ENCODE measurements at regions not wholly inside any gene's neighbourhood (a gene's known extent, or its start where the extent isn't known, plus 50 kb on each side); places are given as distances from the start of the nearest gene placed in this dataset.
"Not testable (repeated sequence)": the region's sequence is repeated elsewhere in the genome, so short reads cannot be mapped to it uniquely, and the experiment has no call there.

DNA sequence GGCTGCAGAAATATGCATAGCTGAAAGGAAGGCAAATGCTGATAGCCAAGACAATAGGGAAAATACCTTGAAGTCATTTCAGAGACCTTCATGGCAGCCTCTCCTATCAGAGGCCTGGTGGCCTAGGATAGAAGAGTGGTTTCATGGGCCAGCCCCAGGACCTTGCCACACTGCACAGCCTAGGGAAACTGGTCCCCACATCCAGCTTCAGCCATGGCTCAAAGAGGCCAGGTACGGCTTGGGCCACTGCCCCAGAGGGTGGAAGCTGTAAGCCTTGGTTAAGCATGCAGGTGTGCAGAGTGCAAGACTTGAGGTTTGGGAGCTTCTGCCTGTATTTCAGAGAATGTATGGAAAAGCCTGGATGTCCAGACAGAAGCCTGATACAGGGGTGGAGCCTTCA, 101.0 kb upstream of the KITLG start:
- Histone ChIP-seq H3K27ac (ENCODE audit: control insufficient read depth, insufficient read depth, low read length) (no peak overlapping the region), H3K36me3 (ENCODE audit: control insufficient read depth in 2 of 2, extremely low read depth in 1 of 2, insufficient read depth in 2 of 2, low read length in 2 of 2) (no peaks in the 10 kb centered on the region), H2AFZ (ENCODE audit: control insufficient read depth, low read length) (no peak overlapping the region), H3K4me1 (ENCODE audit: control insufficient read depth, extremely low read depth, insufficient read depth, low read length) (no peaks in the 10 kb centered on the region), H3K27me3 (ENCODE audit: control insufficient read depth, extremely low read depth, insufficient read depth, low read length) (no peaks in the 10 kb centered on the region), H3K9ac (ENCODE audit: control insufficient read depth, extremely low read depth, insufficient read depth, low read length) (no peak overlapping the region), H3K4me3 (ENCODE audit: control insufficient read depth in 2 of 3, extremely low read depth in 1 of 3, insufficient read depth in 2 of 3, low read depth in 1 of 3, low read length in 3 of 3) (no peak overlapping the region), H3K9me1 (ENCODE audit: control insufficient read depth, extremely low read depth, insufficient read depth, low read length) (no peaks in the 10 kb centered on the region), H3K4me2 (ENCODE audit: control insufficient read depth, extremely low read depth, insufficient read depth, low read depth, low read length) (no peak overlapping the region), H3K79me2 (ENCODE audit: control insufficient read depth, insufficient read depth, low read length) (no peaks in the 10 kb centered on the region), H3K9me3 (ENCODE audit: control insufficient read depth, low read depth, low read length) (no peaks in the 10 kb centered on the region), H4K20me1 (ENCODE audit: control insufficient read depth, extremely low read depth, insufficient read depth, low read length) (no peaks in the 10 kb centered on the region)
- FAIRE-seq (peak; percentile 64), DNase-seq (ENCODE audit: low read depth, low spot score) (no peak)
- dilution Hi-C loops (cut with MboI; ENCODE audit: extremely low pct_ligation_motif_present, low sequenced_read_pairs) = no loop called here
- TF ChIP-seq EZH2 (IDR thresholded peaks at IDR 0.05; ENCODE audit: low read length) = no peak
- TF ChIP-seq, protein P1, sequence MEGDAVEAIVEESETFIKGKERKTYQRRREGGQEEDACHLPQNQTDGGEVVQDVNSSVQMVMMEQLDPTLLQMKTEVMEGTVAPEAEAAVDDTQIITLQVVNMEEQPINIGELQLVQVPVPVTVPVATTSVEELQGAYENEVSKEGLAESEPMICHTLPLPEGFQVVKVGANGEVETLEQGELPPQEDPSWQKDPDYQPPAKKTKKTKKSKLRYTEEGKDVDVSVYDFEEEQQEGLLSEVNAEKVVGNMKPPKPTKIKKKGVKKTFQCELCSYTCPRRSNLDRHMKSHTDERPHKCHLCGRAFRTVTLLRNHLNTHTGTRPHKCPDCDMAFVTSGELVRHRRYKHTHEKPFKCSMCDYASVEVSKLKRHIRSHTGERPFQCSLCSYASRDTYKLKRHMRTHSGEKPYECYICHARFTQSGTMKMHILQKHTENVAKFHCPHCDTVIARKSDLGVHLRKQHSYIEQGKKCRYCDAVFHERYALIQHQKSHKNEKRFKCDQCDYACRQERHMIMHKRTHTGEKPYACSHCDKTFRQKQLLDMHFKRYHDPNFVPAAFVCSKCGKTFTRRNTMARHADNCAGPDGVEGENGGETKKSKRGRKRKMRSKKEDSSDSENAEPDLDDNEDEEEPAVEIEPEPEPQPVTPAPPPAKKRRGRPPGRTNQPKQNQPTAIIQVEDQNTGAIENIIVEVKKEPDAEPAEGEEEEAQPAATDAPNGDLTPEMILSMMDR (optimal IDR thresholded peaks at IDR 0.05 in 1 of 3, IDR thresholded peaks at IDR 0.05 in 1 of 3, conservative IDR thresholded peaks at IDR 0.05 in 1 of 3; ENCODE audit: extremely low read depth in 1 of 3, insufficient read depth in 2 of 3, low read length in 3 of 3) = no peak

GRCh38 chr12:88677464-88677863, 97.2 kb upstream of the KITLG start:
- Histone ChIP-seq H2AFZ (ENCODE audit: control insufficient read depth, low read length) (no peak overlapping the region), H3K27ac (ENCODE audit: control insufficient read depth, insufficient read depth, low read length) (no peak overlapping the region), H3K27me3 (ENCODE audit: control insufficient read depth, extremely low read depth, insufficient read depth, low read length) (no peaks in the 10 kb centered on the region), H3K9me1 (ENCODE audit: control insufficient read depth, extremely low read depth, insufficient read depth, low read length) (no peaks in the 10 kb centered on the region), H4K20me1 (ENCODE audit: control insufficient read depth, extremely low read depth, insufficient read depth, low read length) (no peaks in the 10 kb centered on the region), H3K9me3 (ENCODE audit: control insufficient read depth, low read depth, low read length) (no peaks in the 10 kb centered on the region), H3K4me1 (ENCODE audit: control insufficient read depth, extremely low read depth, insufficient read depth, low read length) (no peaks in the 10 kb centered on the region), H3K36me3 (ENCODE audit: control insufficient read depth in 2 of 2, extremely low read depth in 1 of 2, insufficient read depth in 2 of 2, low read length in 2 of 2) (no peaks in the 10 kb centered on the region), H3K4me3 (ENCODE audit: control insufficient read depth in 2 of 3, extremely low read depth in 1 of 3, insufficient read depth in 2 of 3, low read depth in 1 of 3, low read length in 3 of 3) (no peak overlapping the region), H3K9ac (ENCODE audit: control insufficient read depth, extremely low read depth, insufficient read depth, low read length) (no peak overlapping the region), H3K79me2 (ENCODE audit: control insufficient read depth, insufficient read depth, low read length) (no peaks in the 10 kb centered on the region), H3K4me2 (ENCODE audit: control insufficient read depth, extremely low read depth, insufficient read depth, low read depth, low read length) (no peak overlapping the region)
- FAIRE-seq (no peak), DNase-seq (ENCODE audit: low read depth, low spot score) (no peak)
- TF ChIP-seq, protein P1 (optimal IDR thresholded peaks at IDR 0.05 in 1 of 3, IDR thresholded peaks at IDR 0.05 in 1 of 3, conservative IDR thresholded peaks at IDR 0.05 in 1 of 3; ENCODE audit: extremely low read depth in 1 of 3, insufficient read depth in 2 of 3, low read length in 3 of 3) = no peak
- TF ChIP-seq EZH2 (IDR thresholded peaks at IDR 0.05; ENCODE audit: low read length) = no peak
- dilution Hi-C loops (cut with MboI; ENCODE audit: extremely low pct_ligation_motif_present, low sequenced_read_pairs) = no loop called here

DNA sequence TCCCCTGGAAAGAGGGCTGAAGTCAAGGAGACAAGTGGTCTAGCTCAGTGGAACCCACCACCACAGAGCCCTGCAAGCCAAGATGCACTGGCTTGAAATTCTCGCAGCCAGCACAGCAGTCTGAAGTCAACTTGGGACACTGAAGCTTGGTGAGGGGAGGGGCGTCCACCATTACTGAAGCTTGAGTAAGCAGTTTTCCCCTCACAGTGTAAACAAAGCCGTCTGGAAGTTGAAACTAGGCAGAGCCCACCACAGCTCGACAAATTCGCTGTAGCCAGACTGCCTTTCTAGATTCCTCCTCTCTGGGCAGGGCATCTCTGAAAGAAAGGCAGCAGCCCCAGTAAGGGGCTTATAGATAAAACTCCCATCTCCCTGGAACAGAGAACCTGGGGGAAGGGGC, 87.3 kb upstream of the KITLG start:
- H3K36me3 ChIP-seq (ENCODE audit: control insufficient read depth in 2 of 2, extremely low read depth in 1 of 2, insufficient read depth in 2 of 2, low read length in 2 of 2); FAIRE-seq; H3K9me1 ChIP-seq (ENCODE audit: control insufficient read depth, extremely low read depth, insufficient read depth, low read length); DNase-seq (ENCODE audit: low read depth, low spot score); H3K9ac ChIP-seq (ENCODE audit: control insufficient read depth, extremely low read depth, insufficient read depth, low read length); H3K27ac ChIP-seq (ENCODE audit: control insufficient read depth, insufficient read depth, low read length); H3K79me2 ChIP-seq (ENCODE audit: control insufficient read depth, insufficient read depth, low read length); H4K20me1 ChIP-seq (ENCODE audit: control insufficient read depth, extremely low read depth, insufficient read depth, low read length); H2AFZ ChIP-seq (ENCODE audit: control insufficient read depth, low read length); H3K4me3 ChIP-seq (ENCODE audit: control insufficient read depth in 2 of 3, extremely low read depth in 1 of 3, insufficient read depth in 2 of 3, low read depth in 1 of 3, low read length in 3 of 3); dilution Hi-C loops (cut with MboI; ENCODE audit: extremely low pct_ligation_motif_present, low sequenced_read_pairs); H3K4me1 ChIP-seq (ENCODE audit: control insufficient read depth, extremely low read depth, insufficient read depth, low read length); H3K27me3 ChIP-seq (ENCODE audit: control insufficient read depth, extremely low read depth, insufficient read depth, low read length); H3K4me2 ChIP-seq (ENCODE audit: control insufficient read depth, extremely low read depth, insufficient read depth, low read depth, low read length); H3K9me3 ChIP-seq (ENCODE audit: control insufficient read depth, low read depth, low read length): not testable (repeated sequence)
